Activated naive CD4-positive, alpha-beta T cell treated with anti-CD3 and anti-CD28 coated beads, Interleukin-2, amount 50 U/mL, for 16 hours (primary cell): ENCODE measurements at regions not wholly inside any gene's neighbourhood (a gene's known extent, or its start where the extent isn't known, plus 50 kb on each side); places are given as distances from the start of the nearest gene placed in this dataset.
"Not testable (repeated sequence)": the region's sequence is repeated elsewhere in the genome, so short reads cannot be mapped to it uniquely, and the experiment has no call there.

Source experiments
- DNase-seq: peaks from one replicate; pipeline ENCODE4 v3.0.0-alpha.2; 2020

DNA sequence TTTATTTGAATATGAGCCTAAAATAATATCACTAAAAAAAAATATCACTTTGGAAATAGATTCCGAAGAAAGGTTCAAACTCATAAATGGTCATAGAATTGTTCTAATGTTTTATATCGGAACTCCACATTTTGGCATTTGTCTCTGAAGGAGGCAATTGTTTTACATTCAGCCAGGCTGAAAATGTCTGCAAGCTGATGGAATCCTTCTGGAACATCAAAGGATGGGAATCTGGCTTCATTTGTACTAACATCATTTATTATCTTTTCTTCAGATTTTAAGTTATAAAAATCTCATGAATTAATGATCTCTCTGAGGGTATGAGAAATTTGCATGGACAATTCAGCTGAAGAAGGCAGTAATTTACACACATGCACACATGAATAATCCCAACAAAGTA is 251.4 kb upstream of the RGMA start:
- no peak for DNase-seq

GRCh38 chr15:93333796-93334195 is 244.8 kb upstream of the RGMA start:
- no peak for DNase-seq

DNA sequence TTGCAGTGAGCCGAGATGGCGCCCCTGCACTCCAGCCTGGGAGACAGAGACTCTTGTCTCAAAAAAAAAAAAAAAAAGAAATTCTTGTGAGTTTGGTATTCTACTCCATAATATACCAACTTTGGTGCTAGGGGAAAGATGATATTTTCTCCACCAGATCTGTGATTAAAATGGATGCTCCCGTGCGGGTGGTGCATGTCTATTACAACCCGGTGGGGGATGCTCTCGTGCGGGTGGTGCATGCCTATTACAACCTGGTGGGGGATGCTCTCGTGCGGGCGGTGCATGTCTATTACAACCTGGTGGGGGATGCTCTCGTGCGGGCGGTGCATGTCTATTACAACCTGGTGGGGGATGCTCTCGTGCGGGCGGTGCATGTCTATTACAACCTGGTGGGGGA is 244.1 kb upstream of the RGMA start:
- DNase-seq, result not testable (repeated sequence)

DNA sequence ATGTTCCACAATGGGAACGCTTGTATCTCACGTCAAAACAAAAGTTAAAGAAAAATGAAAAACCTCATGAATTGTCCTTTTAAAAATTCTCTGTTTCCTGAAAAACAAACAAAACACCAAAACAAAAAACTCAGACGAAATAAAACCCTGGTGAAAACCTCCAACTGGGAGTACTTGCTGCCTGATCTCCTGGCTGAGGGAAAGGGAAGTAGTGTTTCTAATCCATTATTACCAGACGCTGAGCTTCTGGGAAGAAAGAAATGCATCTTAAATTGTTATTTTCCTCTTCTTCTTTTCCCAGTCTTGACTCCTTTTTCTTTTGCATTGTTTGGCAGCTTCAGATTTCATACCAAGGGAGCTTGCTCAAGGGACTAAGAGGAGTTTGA is 243.2 kb upstream of the RGMA start:
- no peak for DNase-seq

DNA sequence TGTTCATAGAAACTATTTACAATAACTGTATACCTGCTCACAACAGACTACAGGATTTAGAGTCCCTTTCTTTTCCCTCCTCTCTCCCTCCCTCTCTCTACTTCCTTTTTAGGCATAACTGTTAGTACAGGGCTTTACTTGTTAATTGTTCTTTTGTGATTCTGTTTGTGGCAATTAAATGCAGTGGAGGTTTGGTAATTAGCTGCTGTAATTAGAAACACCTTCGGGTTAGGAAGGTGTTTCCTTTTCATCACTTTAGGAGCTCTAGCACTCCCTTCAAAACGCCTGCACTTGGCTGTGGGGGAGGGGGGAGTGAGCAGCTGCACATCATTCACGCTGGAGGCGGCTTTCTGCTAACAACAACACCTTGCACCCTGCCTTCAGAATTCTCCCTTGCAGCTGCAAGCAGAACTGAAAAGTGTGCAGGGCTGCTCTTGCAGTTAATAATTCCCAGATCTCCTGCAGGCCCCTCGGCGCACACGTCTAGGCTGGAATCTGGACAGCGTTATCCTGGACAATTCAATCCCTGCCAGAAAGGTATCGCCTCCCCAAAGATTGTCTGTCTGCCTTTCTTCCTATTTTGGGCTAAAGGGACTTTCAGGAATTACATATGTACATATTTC is 242.6 kb upstream of the RGMA start:
- no peak for DNase-seq

DNA sequence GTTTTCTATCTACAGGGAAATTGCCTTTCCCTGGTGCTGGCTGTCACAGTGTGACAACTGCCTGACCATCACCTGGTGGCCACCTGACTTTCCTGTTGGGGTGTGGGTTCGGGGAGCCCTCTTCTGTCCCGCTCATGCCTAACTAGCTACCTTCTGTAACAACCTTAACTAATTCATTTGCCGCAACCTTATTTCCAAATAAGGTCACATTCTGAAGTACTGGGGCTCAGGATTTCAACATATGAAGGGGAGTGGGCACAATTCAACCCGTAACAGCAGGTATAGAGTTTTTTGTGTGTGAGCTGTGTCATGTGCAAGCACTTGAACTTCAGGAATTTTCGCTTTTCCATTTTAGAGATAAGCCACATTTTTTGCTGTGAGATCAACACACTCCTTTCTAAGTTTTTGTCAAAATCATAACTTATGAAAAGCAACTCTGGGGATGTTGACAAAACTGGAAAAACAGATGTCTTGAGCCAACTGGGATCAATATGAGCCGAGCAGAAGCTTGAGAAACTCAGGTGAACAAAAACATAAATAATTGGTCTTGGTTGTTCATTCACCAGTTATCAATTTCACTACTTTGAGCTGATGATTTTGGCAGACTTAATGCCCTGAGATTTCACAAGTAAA is 242.0 kb upstream of the RGMA start:
- DNase-seq, result no peak

GRCh38 chr15:93327364-93327763 is 238.4 kb upstream of the RGMA start:
- no peak for DNase-seq

- no peak for DNase-seq
These were observed 235.4 kb upstream of the RGMA start for GRCh38 chr15:93324186-93324975.

DNA sequence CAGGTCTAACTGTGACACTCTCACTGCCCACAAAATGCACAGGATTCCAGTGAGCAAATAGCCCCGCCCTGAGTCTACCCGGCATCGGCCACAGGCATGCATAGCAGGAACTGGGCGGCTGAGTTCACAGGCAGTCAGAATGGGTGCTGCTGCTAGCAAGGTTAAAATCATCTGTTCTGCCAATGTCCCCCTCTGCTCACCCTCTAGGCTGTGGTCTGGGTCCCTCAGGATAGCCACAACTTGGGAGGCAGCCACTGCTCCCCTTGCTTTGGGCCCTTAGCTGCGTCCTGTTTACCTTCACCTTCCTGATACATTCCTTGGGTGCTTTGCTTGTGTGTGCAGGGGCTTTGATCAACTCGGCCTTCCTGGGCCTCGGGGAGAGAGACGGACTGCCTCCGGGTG is 232.9 kb upstream of the RGMA start:
- DNase-seq, result no peak

GRCh38 chr15:93319121-93319814 is 230.3 kb upstream of the RGMA start:
- DNase-seq, result no peak

- no peak for DNase-seq
These were observed 228.8 kb upstream of the RGMA start for GRCh38 chr15:93317772-93318171.

DNA sequence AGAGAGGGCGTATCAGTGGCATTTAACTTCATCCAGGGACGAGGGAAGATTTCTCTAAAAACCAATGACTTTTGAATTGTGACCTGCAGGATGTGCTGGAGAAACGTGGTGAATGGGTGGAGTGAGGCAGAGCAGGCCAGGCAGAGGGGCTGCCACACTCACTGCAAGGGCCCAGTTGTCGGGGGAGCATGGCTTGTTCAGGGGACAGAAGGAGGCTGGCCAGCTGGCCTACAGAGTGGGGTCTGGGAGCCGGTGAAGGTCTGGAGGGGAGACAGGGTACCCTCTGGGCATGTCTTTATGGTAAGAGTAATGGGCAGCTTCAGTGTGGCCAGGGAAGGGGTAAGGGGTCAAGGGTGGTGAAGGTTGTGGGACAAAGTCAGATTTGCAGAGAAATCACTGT is 225.2 kb upstream of the RGMA start:
- DNase-seq, result no peak

GRCh38 chr15:93312891-93313486 is 224.0 kb upstream of the RGMA start:
- DNase-seq, result no peak

DNA sequence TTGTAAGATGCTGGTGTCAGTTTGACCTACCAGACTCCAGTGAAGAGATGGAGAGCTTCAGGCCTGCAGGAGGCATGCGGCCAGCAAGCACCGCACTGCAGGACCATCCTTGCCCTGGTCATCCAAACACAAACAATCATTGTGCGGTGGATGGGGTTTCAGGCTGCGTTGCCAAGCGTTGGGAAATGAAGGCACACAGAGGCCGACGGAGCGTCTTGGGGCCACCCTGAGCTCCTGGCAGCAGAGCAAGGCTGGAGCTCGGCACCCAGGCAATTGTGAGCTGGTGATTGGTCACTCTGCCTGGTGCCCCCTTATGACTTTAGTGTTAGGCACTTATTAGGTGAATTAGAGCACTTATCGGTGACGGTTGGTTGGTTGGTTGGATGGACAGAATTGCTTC is 222.6 kb upstream of the RGMA start:
- DNase-seq, result no peak

DNA sequence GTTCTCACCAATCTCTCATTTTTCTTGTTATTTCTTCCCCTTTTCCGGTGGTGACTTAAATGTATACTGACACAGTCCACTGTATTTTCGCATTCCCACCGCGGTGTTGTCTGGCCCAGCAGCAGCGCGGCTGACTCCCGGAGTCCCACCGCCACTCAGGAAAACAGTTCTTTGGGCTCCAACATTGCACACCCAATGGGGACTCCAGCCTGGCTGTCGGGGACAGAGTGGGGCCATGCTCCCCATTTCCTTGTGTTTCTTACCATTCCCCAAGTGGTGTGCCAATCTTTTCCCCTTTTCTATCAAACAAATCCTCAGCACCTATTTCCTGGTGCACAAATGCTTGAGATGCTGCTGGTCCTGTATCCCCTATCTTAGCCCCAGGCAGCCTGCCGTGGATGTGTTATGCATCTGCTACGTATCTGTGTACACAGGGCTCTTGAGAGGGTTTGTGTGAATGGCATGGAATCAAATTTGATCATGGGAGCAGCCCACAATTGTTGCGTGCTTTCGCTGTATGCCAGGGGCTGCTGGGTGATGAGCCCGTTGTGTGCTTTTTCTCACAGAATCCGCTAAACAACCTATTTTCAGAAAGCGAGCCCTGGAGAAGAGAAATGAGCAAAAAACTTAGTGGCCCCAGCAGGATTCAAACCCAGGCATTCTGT is 219.1 kb upstream of the RGMA start:
- DNase-seq, result no peak

GRCh38 chr15:93307513-93307912 is 218.5 kb upstream of the RGMA start:
- no peak for DNase-seq

GRCh38 chr15:93305306-93305705 is 216.3 kb upstream of the RGMA start:
- no peak for DNase-seq

DNA sequence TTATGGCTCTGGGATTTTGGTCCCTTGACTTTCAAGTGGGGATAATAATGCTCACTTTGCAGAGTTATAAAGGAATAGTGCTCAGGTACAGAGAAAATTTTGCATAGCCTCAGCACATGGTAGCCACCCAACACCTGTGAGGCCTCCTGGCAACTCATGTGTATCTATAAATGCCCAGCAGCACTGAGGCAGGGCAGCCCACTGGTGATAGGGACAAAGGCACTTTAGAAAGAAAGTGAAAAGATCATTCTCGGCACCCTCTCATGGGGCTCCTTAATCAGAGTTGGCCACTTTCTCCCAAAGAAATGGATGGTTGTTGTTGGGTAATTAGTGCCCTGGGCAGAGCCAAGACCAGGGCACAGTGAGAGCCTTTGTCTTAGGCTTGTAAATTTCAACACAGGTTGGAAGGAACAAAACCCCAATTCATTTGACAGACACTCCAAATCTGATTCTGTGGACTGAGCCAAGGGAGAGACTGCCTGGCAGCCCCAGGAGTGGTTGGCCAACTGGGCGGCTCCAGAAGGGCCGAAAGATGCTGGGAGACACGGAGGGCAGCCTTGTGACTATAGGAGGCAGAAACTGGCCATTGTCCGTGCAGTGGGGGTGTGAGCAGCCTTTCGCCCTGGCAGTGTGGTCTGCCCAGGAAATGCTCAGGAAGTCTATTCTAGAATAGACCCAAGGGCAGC is 213.2 kb upstream of the RGMA start:
- DNase-seq, result no peak

DNA sequence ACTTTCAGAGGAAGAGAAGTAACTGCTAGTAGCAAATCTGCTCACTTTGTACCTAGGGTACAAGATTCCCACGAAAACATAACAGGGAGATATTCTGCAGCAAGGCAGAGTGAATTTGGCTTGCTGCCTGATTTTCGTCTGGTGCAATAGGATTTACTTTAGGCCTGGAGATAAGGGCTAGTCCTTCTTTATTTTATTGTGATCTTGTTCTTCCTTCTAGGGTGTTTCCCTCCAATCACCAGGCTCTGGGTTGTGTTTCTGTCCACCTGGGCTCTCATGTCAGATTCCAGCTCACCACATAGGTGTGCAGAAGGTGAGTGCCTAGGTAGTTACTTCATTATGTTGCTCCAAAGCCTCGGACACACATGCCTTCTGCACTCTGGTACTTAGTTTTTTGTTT is 211.8 kb upstream of the RGMA start:
- DNase-seq, result no peak

- DNase-seq, result no peak
These were observed 210.7 kb upstream of the RGMA start for GRCh38 chr15:93299675-93300074.

GRCh38 chr15:93298901-93299300 is 209.9 kb upstream of the RGMA start:
- DNase-seq, result no peak
